ENCODE measurements at regions not wholly inside any gene's neighbourhood (a gene's known extent, or its start where the extent isn't known, plus 50 kb on each side); places are given as distances from the start of the nearest gene placed in this dataset.

- H3K4me1 ChIP-seq, result no peaks in the 10 kb centered on the region
- no peak overlapping the region for H3K4me3 ChIP-seq
- no peaks in the 10 kb centered on the region for H3K36me3 ChIP-seq
- no peak for TF ChIP-seq POLR2A (IDR thresholded peaks at IDR 0.05)
- TF ChIP-seq, protein P1, sequence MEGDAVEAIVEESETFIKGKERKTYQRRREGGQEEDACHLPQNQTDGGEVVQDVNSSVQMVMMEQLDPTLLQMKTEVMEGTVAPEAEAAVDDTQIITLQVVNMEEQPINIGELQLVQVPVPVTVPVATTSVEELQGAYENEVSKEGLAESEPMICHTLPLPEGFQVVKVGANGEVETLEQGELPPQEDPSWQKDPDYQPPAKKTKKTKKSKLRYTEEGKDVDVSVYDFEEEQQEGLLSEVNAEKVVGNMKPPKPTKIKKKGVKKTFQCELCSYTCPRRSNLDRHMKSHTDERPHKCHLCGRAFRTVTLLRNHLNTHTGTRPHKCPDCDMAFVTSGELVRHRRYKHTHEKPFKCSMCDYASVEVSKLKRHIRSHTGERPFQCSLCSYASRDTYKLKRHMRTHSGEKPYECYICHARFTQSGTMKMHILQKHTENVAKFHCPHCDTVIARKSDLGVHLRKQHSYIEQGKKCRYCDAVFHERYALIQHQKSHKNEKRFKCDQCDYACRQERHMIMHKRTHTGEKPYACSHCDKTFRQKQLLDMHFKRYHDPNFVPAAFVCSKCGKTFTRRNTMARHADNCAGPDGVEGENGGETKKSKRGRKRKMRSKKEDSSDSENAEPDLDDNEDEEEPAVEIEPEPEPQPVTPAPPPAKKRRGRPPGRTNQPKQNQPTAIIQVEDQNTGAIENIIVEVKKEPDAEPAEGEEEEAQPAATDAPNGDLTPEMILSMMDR (IDR thresholded peaks at IDR 0.05), result no peak
- no peak for DNase-seq
- intact Hi-C loops (cut with DNase I), result no loop called here
- H3K27me3 ChIP-seq, result no peaks in the 10 kb centered on the region
- H3K27ac ChIP-seq, result no peak overlapping the region
- WGBS (ENCODE audit: insufficient coverage, low coverage, low lambda C conversion rate, missing lambda C conversion rate), result 33% methylated on average over 4 of the region's 4 CpGs
- no peaks in the 10 kb centered on the region for H3K9me3 ChIP-seq
- ATAC-seq, result no peak
These were observed 119.8 kb downstream of the TMEM132E start for GRCh38 chr17:34699181-34699580.

DNA sequence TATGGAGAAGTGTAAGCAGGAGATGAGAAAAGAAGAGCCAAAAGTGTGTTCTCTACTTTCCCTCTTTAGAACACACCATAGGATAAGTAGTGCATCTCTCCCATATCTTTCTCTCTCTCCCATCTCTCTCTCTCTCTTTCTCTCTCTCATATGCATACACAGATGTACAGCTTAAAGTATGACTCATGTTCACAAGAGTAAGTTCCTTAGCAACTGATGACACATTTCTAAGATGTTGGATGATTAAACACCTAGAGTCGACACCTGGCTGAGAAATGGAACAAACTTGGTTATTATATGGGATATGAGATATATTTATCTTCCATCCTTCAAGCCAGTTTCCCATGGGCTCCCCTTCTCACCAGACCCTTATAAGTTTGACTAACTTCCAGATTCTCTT lies 113.5 kb downstream of the TMEM132E start:
- ATAC-seq (no peak), DNase-seq (no peak)
- Histone ChIP-seq H3K4me3 (no peak overlapping the region), H3K27me3 (no peaks in the 10 kb centered on the region), H3K4me1 (no peaks in the 10 kb centered on the region), H3K27ac (no peak overlapping the region), H3K36me3 (no peaks in the 10 kb centered on the region), H3K9me3 (no peaks in the 10 kb centered on the region)
- WGBS (ENCODE audit: insufficient coverage, low coverage, low lambda C conversion rate, missing lambda C conversion rate), result 21% methylated on average over 1 of the region's 1 CpG
- TF ChIP-seq, protein P1 (IDR thresholded peaks at IDR 0.05), result no peak
- no peak for TF ChIP-seq POLR2A (IDR thresholded peaks at IDR 0.05)
- intact Hi-C loops (cut with DNase I), result no loop called here

All from right lobe of liver (tissue), 6 donors.